ENCODE measurements at regions not wholly inside any gene's neighbourhood (a gene's known extent, or its start where the extent isn't known, plus 50 kb on each side); places are given as distances from the start of the nearest gene placed in this dataset.

DNA sequence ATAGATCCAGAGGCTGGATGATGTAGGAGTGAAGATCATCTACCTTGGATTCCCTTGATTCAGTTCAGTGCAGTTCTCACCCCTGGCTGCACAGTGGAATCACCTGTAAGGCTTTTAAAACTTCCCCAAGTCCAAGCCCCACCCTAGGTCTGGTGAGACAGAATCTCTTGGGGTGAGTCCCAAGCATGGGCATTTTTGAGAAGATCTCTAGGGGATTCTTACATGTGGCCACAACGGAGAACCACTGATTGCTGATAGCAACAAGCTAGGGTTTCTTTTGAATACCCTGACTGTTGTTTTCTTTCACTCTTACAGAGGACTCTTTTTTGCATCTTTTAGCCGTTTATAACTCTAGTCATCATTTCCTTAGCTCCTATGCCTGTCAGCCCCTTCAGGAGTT is 204.9 kb upstream of the RASGRP1 start:
- TF ChIP-seq CTCF (IDR thresholded peaks at IDR 0.05), result no peak
- no peak for TF ChIP-seq POLR2A (IDR thresholded peaks at IDR 0.05)

Measured in lower leg skin (tissue), 3 donors.